Gastroesophageal sphincter (tissue), 3 donors: ENCODE measurements at regions not wholly inside any gene's neighbourhood (a gene's known extent, or its start where the extent isn't known, plus 50 kb on each side); places are given as distances from the start of the nearest gene placed in this dataset.

Experiments
- CTCF ChIP-seq, 4 experiments: fragments of 200-600 bp in 2 of 4; fragments of 450-650 bp in 2 of 4; sonication (generic) in 1 of 4; IDR thresholded peaks; one replicate each; pipeline ENCODE4 v1.5.1; 2017 to 2019; ENCODE audit warnings: antibody characterized with exemption in 4 of 4, mild to moderate bottlenecking in 2 of 4, moderate library complexity in 2 of 4
- EP300 ChIP-seq: sonication (generic); formaldehyde crosslinking; IDR thresholded peaks from one replicate; pipeline ENCODE4 v1.6.1; 2017; ENCODE audit warnings: antibody characterized with exemption, mild to moderate bottlenecking

GRCh38 chr6:14474816-14475215 lies 357.2 kb downstream of the CD83 start:
- no peak for TF ChIP-seq CTCF (IDR thresholded peaks at IDR 0.05)
- TF ChIP-seq EP300, result no peak
